ENCODE measurements at regions not wholly inside any gene's neighbourhood (a gene's known extent, or its start where the extent isn't known, plus 50 kb on each side); places are given as distances from the start of the nearest gene placed in this dataset.
"Not testable (repeated sequence)": the region's sequence is repeated elsewhere in the genome, so short reads cannot be mapped to it uniquely, and the experiment has no call there.

DNA sequence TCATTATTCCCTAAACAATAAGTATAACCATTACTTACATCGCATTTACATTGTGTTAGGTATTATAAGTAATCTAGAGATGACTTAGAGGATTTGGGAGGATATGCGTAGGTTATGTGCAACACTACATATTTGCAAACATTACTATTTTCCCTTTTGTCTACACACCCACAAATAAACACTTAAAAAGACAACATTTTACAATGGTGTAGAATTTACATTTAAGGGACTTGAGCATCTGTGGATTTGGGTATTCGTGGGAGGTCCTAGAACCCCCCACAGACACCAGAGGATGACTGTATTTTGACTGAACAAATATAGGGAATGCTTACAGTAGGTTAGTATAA, 220.2 kb upstream of the MYO3A start:
- H3K36me3 ChIP-seq (ENCODE audit: control insufficient read depth, insufficient read depth, low read length) = no peaks in the 10 kb centered on the region
- H3K4me1 ChIP-seq (ENCODE audit: control insufficient read depth, insufficient read depth, low read length, poor library complexity, severe bottlenecking) = no peaks in the 10 kb centered on the region
- no CpG with 5 or more reads among the region's 3 CpGs for WGBS, 2 experiments (ENCODE audit: insufficient coverage in 2 of 2)
- no peak overlapping the region for H3K4me3 ChIP-seq (ENCODE audit: extremely low read depth, insufficient read depth, low read length, poor library complexity, severe bottlenecking)
- no peaks in the 10 kb centered on the region for H3K9me3 ChIP-seq (ENCODE audit: control insufficient read depth, low read length)
- H3K27ac ChIP-seq (ENCODE audit: low read depth, low read length, severe bottlenecking) = no peak overlapping the region

DNA sequence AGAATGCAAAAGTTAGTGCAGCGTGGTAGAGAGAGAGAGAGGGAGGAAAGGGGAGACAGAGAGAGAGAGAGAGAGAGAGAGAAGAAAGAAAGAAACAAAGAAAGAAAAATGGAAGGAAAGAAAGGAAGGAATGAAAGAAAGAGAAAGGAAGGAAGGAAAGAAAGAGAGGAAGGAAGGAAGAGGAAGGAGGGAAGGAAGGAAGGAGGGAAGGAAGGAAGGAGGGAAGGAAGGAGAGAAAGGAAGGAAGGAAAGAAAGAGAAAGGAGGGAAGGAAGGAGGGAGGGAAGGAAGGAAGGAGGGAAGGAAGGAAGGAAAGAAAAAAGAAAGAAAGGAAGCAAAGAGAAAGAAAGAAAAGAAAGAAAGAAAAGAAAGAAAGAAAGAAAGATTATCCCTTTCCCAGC, 209.8 kb upstream of the MYO3A start:
- H3K27ac ChIP-seq (ENCODE audit: low read depth, low read length, severe bottlenecking) = no peak overlapping the region
- H3K36me3 ChIP-seq (ENCODE audit: control insufficient read depth, insufficient read depth, low read length) = no peaks in the 10 kb centered on the region
- H3K9me3 ChIP-seq (ENCODE audit: control insufficient read depth, low read length) = no peaks in the 10 kb centered on the region
- H3K4me1 ChIP-seq (ENCODE audit: control insufficient read depth, insufficient read depth, low read length, poor library complexity, severe bottlenecking) = no peaks in the 10 kb centered on the region
- no CpG with 5 or more reads among the region's 1 CpG for WGBS, 2 experiments (ENCODE audit: insufficient coverage in 2 of 2)
- H3K4me3 ChIP-seq (ENCODE audit: extremely low read depth, insufficient read depth, low read length, poor library complexity, severe bottlenecking) = no peak overlapping the region

DNA sequence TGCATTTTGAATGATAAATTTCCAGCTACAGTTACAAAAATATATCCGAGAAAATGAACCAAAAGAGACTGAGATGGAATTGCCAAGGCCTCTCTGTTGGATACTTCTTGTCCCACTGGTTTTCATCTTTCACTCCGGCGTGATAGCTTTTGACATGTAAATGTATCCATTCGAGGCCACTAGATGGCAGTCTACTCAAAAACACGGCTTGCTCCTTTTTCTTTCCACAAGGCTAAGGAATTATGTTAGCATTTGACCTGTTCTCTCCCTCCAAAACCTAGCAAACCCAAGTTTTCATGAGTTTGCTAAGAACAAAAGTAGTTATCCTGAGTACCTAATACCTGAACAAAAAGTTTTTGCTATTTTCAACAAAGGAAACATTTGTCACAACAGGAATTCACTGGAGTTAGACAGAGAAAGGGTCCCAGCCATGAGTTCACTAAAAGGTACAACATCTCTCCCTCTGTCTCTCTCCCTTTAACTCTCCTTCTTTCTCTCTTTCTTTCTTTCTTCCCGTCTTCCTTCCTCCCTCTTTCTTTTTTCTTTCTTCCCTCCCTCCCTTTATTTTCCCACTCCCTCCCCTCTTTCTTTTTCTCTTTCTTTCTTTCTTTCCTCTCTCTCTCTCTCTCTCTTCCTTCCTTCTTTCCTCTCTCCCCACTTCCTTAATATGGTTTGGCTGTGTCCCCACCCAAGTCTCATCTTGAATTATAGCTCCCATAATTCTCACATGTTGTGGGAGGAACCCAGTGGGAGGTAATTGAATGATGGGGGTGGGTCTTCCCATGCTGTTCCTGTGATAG, 207.9 kb upstream of the MYO3A start:
- no peaks in the 10 kb centered on the region for H3K4me1 ChIP-seq (ENCODE audit: control insufficient read depth, insufficient read depth, low read length, poor library complexity, severe bottlenecking)
- no peak overlapping the region for H3K27ac ChIP-seq (ENCODE audit: low read depth, low read length, severe bottlenecking)
- no peaks in the 10 kb centered on the region for H3K9me3 ChIP-seq (ENCODE audit: control insufficient read depth, low read length)

DNA sequence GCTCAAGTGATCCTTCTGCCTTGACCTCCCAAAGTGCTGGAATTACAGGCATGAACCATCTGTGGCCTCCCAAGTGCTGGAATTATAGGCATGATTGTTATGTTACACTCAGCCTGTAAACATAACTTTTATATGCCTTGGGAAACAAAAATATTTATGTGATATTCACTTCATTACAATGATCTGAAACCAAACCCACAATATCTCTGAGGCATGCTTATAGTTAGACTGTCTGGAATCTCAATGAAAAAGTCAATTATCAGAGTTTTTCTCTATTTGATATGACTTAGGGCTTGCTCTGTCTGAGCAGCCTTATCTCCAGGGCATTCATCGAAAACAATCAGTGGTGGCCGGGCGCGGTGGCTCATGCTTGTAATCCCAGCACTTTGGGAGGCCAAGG, 195.3 kb upstream of the MYO3A start:
- Histone ChIP-seq H3K9me3 (ENCODE audit: control insufficient read depth, low read length) (no peaks in the 10 kb centered on the region), H3K4me1 (ENCODE audit: control insufficient read depth, insufficient read depth, low read length, poor library complexity, severe bottlenecking) (no peaks in the 10 kb centered on the region), H3K36me3 (ENCODE audit: control insufficient read depth, insufficient read depth, low read length) (no peaks in the 10 kb centered on the region), H3K4me3 (ENCODE audit: extremely low read depth, insufficient read depth, low read length, poor library complexity, severe bottlenecking) (no peak overlapping the region), H3K27ac (ENCODE audit: low read depth, low read length, severe bottlenecking) (no peak overlapping the region)
- WGBS, 2 experiments (ENCODE audit: insufficient coverage in 2 of 2) = 89 to 92% methylated on average over 4 of the region's 4 CpGs

More for the DNA sequence above, 207.9 kb upstream of the MYO3A start:
- no peaks in the 10 kb centered on the region for H3K36me3 ChIP-seq (ENCODE audit: control insufficient read depth, insufficient read depth, low read length)
- no peak overlapping the region for H3K4me3 ChIP-seq (ENCODE audit: extremely low read depth, insufficient read depth, low read length, poor library complexity, severe bottlenecking)
- 14 to 20% methylated on average over 5 to 6 of the region's 6 CpGs for WGBS, 2 experiments (ENCODE audit: insufficient coverage in 2 of 2)

DNA sequence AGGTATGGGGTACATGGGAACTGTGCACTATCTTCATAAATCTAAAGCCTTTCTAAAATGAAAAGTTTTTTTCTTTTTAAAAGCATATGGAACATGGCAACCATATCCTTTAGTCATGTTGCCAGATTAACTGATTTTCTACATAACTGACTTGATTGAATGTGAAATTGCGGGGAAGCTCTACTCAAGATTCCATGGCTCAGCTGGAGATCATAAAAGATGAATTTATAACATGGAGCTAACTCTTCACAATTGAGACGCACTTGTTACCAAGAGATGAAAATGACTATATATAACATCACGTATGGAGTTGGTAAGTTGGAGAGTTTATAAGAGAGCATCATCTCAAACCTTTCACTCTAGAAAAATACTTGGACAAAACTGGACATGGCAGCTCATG, 190.2 kb upstream of the MYO3A start:
- no peak overlapping the region for H3K4me3 ChIP-seq (ENCODE audit: extremely low read depth, insufficient read depth, low read length, poor library complexity, severe bottlenecking)
- H3K9me3 ChIP-seq (ENCODE audit: control insufficient read depth, low read length) = no peaks in the 10 kb centered on the region
- WGBS, 2 experiments (ENCODE audit: insufficient coverage in 2 of 2) = 100% methylated on average over 1 of the region's 3 CpGs
- H3K36me3 ChIP-seq (ENCODE audit: control insufficient read depth, insufficient read depth, low read length) = no peaks in the 10 kb centered on the region
- H3K27ac ChIP-seq (ENCODE audit: low read depth, low read length, severe bottlenecking) = no peak overlapping the region
- H3K4me1 ChIP-seq (ENCODE audit: control insufficient read depth, insufficient read depth, low read length, poor library complexity, severe bottlenecking) = peaks cover 9% of the 10 kb centered on the region

DNA sequence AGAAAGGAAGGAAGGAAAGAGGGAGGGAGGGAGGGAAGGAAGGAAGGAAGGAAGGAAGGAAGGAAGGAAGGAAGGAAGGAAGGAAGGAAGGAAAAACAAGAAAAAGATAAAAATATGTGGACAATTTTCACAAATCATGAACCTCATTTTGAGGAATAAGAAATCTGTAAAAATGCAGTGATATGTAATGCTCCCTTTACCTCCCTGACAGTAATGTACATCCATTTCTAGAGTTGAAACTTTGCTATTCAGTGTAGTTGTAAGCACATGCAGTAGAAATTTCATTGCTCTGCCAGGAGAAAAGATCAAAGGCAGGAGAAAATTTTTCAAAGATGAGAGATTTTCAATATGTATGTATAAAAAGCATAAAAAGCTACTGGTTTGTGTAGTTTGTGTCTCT, 189.5 kb upstream of the MYO3A start:
- Histone ChIP-seq H3K9me3 (ENCODE audit: control insufficient read depth, low read length) (no peaks in the 10 kb centered on the region), H3K36me3 (ENCODE audit: control insufficient read depth, insufficient read depth, low read length) (no peaks in the 10 kb centered on the region), H3K27ac (ENCODE audit: low read depth, low read length, severe bottlenecking) (no peak overlapping the region), H3K4me3 (ENCODE audit: extremely low read depth, insufficient read depth, low read length, poor library complexity, severe bottlenecking) (no peak overlapping the region), H3K4me1 (ENCODE audit: control insufficient read depth, insufficient read depth, low read length, poor library complexity, severe bottlenecking) (peaks cover 9% of the 10 kb centered on the region)

DNA sequence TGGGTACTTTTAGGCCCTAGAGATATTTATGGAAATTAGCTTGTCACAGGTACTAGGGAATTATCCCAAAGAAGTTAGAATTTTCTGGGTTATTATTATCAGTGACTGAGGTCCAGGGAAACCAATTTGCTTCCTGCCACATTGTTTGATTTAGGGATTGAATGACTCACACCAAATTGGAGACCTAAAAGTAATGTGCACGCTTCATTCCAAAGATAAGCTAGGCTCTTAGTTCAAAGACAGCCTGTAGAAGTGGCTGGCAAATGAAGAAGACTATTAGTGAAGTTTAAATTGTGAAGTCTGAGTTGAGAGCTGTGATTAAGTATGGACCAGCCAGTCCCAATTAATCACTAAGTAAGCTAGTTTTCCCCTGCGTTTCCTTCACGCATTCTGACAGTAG, 188.1 kb upstream of the MYO3A start:
- H3K9me3 ChIP-seq (ENCODE audit: control insufficient read depth, low read length) = no peaks in the 10 kb centered on the region
- peaks cover 9% of the 10 kb centered on the region for H3K4me1 ChIP-seq (ENCODE audit: control insufficient read depth, insufficient read depth, low read length, poor library complexity, severe bottlenecking)
- no peak overlapping the region for H3K4me3 ChIP-seq (ENCODE audit: extremely low read depth, insufficient read depth, low read length, poor library complexity, severe bottlenecking)
- no peak overlapping the region for H3K27ac ChIP-seq (ENCODE audit: low read depth, low read length, severe bottlenecking)
- no peaks in the 10 kb centered on the region for H3K36me3 ChIP-seq (ENCODE audit: control insufficient read depth, insufficient read depth, low read length)
- no CpG with 5 or more reads among the region's 3 CpGs for WGBS, 2 experiments (ENCODE audit: insufficient coverage in 2 of 2)

DNA sequence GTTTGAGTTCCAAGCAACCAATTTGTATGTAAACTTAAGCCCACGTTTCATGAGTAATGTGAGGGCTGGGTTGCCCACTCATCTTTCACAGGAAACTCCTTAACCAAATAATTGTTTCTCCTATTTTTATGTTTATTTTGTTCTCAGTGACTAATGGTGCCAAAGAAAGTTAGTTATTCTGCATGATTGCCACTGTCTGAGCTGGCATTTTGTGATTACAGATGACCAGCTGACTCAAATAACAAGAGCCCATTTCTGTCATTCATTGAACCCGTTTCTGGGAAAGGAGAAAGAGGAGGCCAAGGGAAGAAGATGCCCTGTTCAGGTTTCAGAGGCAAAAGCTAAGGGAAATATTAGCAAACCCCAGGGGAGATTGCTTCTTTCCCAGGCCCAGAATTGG, 186.9 kb upstream of the MYO3A start:
- WGBS, 2 experiments (ENCODE audit: insufficient coverage in 2 of 2) = 50 to 60% methylated on average over 1 of the region's 2 CpGs

DNA sequence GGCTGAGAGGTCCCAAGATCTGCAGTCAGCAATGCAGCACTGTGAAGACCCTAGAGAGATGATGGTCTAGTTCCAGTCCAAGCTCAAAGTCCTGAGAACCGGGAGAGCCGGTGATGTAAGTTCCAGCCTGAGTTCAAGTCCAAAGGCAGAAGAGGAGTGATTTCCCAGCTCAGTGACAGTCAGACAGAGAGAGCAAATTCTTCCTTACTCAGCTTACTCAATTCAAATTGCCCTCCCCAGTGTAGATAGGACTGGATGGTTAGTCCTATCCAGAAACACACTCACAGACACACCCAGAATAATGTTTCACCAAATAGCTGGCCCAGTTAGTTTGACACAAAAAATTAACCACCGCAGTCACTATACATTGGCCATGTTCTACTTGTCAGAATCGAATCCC, 185.5 kb upstream of the MYO3A start:
- no peaks in the 10 kb centered on the region for H3K9me3 ChIP-seq (ENCODE audit: control insufficient read depth, low read length)
- H3K4me3 ChIP-seq (ENCODE audit: extremely low read depth, insufficient read depth, low read length, poor library complexity, severe bottlenecking) = no peak overlapping the region
- H3K4me1 ChIP-seq (ENCODE audit: control insufficient read depth, insufficient read depth, low read length, poor library complexity, severe bottlenecking) = peaks cover 9% of the 10 kb centered on the region
- 89 to 97% methylated on average over 2 to 3 of the region's 4 CpGs for WGBS, 2 experiments (ENCODE audit: insufficient coverage in 2 of 2)
- H3K36me3 ChIP-seq (ENCODE audit: control insufficient read depth, insufficient read depth, low read length) = no peaks in the 10 kb centered on the region
- H3K27ac ChIP-seq (ENCODE audit: low read depth, low read length, severe bottlenecking) = no peak overlapping the region

More for the DNA sequence above, 186.9 kb upstream of the MYO3A start:
- no peak overlapping the region for H3K27ac ChIP-seq (ENCODE audit: low read depth, low read length, severe bottlenecking)
- H3K4me1 ChIP-seq (ENCODE audit: control insufficient read depth, insufficient read depth, low read length, poor library complexity, severe bottlenecking) = peaks cover 9% of the 10 kb centered on the region
- no peaks in the 10 kb centered on the region for H3K9me3 ChIP-seq (ENCODE audit: control insufficient read depth, low read length)
- no peaks in the 10 kb centered on the region for H3K36me3 ChIP-seq (ENCODE audit: control insufficient read depth, insufficient read depth, low read length)
- no peak overlapping the region for H3K4me3 ChIP-seq (ENCODE audit: extremely low read depth, insufficient read depth, low read length, poor library complexity, severe bottlenecking)

DNA sequence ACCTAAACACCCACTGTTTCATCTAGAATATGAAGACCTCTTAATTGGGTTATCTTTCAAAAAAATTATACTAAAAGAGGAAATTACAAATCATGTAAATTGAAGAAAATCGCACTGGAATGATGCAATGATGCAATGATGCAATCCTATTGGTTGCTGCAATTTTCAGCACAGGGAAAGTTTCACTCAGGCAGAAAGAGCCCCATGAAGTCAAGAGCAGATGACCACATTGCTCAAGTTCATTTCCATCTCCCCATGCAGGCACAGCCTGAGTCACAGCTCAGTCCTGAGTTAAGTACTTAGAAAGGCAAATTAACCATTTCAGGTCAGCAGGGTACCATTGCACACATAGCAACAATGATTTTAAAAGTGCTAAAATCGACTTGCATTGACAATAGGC, 180.3 kb upstream of the MYO3A start:
- Histone ChIP-seq H3K4me1 (ENCODE audit: control insufficient read depth, insufficient read depth, low read length, poor library complexity, severe bottlenecking) (no peaks in the 10 kb centered on the region), H3K9me3 (ENCODE audit: control insufficient read depth, low read length) (no peaks in the 10 kb centered on the region), H3K4me3 (ENCODE audit: extremely low read depth, insufficient read depth, low read length, poor library complexity, severe bottlenecking) (no peak overlapping the region), H3K36me3 (ENCODE audit: control insufficient read depth, insufficient read depth, low read length) (no peaks in the 10 kb centered on the region), H3K27ac (ENCODE audit: low read depth, low read length, severe bottlenecking) (no peak overlapping the region)
- WGBS, 2 experiments (ENCODE audit: insufficient coverage in 2 of 2) = 80 to 100% methylated on average over 1 to 2 of the region's 2 CpGs

DNA sequence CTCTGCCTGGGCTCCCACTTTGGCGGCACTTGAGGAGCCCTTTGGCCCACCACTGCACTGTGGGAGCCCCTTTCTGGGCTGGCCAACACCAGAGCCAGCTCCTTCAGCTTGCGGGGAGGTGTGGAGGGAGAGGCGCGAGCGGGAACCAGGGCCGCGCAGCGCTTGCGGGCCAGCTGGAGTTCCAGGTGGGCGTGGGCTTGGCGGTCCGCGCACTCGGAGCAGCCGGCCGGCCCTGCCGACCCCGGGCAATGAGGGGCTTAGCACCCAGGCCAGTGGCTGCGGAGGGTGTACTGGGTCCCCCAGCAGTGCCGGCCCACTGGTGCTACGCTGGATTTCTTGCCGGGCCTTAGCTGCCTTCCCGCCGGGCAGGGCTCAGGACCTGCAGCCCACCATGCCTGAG, 178.2 kb upstream of the MYO3A start:
- not testable (repeated sequence) for H3K27ac ChIP-seq (ENCODE audit: low read depth, low read length, severe bottlenecking); H3K4me1 ChIP-seq (ENCODE audit: control insufficient read depth, insufficient read depth, low read length, poor library complexity, severe bottlenecking); H3K9me3 ChIP-seq (ENCODE audit: control insufficient read depth, low read length); H3K4me3 ChIP-seq (ENCODE audit: extremely low read depth, insufficient read depth, low read length, poor library complexity, severe bottlenecking); H3K36me3 ChIP-seq (ENCODE audit: control insufficient read depth, insufficient read depth, low read length)
- 96% methylated on average over 23 to 24 of the region's 24 CpGs for WGBS, 2 experiments (ENCODE audit: insufficient coverage in 2 of 2)
